Kidney tubule cell (primary cell): ENCODE measurements at regions not wholly inside any gene's neighbourhood (a gene's known extent, or its start where the extent isn't known, plus 50 kb on each side); places are given as distances from the start of the nearest gene placed in this dataset.

ENCODE experiments used
- DNase-seq: peaks from one replicate; pipeline ENCODE4 v3.0.0-alpha.2; 2018; ENCODE audit warnings: low spot score

- DNase-seq: peak; percentile 60
Observed at GRCh38 chr4:57607566-57608180, 497.5 kb upstream of the IGFBP7 start.

GRCh38 chr4:57605376-57605775, 495.2 kb upstream of the IGFBP7 start:
- DNase-seq: no peak

- no peak for DNase-seq
Observed at GRCh38 chr4:57602141-57602540, 492.0 kb upstream of the IGFBP7 start.

- no peak for DNase-seq
Observed at GRCh38 chr4:57591073-57591472, 480.9 kb upstream of the IGFBP7 start.

- DNase-seq: no peak
Observed at GRCh38 chr4:57588557-57588956, 478.4 kb upstream of the IGFBP7 start.

- no peak for DNase-seq
Observed at GRCh38 chr4:57580710-57581599, 470.8 kb upstream of the IGFBP7 start.

GRCh38 chr4:57575426-57575825, 465.2 kb upstream of the IGFBP7 start:
- DNase-seq: no peak

- no peak for DNase-seq
Observed at GRCh38 chr4:57554556-57555092, 444.4 kb upstream of the IGFBP7 start.

- DNase-seq: no peak
Observed at GRCh38 chr4:57553728-57554127, 443.5 kb upstream of the IGFBP7 start.

GRCh38 chr4:57550198-57550597, 440.0 kb upstream of the IGFBP7 start:
- DNase-seq: no peak

- no peak for DNase-seq
Observed at GRCh38 chr4:57548856-57549255, 438.7 kb upstream of the IGFBP7 start.

GRCh38 chr4:57544811-57545654, 434.8 kb upstream of the IGFBP7 start:
- DNase-seq: no peak

GRCh38 chr4:57504797-57505530, 394.8 kb upstream of the IGFBP7 start:
- DNase-seq: peak; percentile 40

- DNase-seq: no peak
Observed at GRCh38 chr4:57504139-57504538, 394.0 kb upstream of the IGFBP7 start.

- DNase-seq: peak; percentile 97
Observed at GRCh38 chr4:57501720-57502119, 391.5 kb upstream of the IGFBP7 start.

GRCh38 chr4:57499786-57500185, 389.6 kb upstream of the IGFBP7 start:
- peak; percentile 64 for DNase-seq

GRCh38 chr4:57498251-57498650, 388.1 kb upstream of the IGFBP7 start:
- DNase-seq: no peak

- DNase-seq: no peak
Observed at GRCh38 chr4:57496697-57497471, 386.7 kb upstream of the IGFBP7 start.

- DNase-seq: no peak
Observed at GRCh38 chr4:57494821-57495220, 384.6 kb upstream of the IGFBP7 start.

GRCh38 chr4:57492251-57492878, 382.2 kb upstream of the IGFBP7 start:
- no peak for DNase-seq
